Glutamatergic neuron (in vitro differentiated cells): ENCODE measurements at regions not wholly inside any gene's neighbourhood (a gene's known extent, or its start where the extent isn't known, plus 50 kb on each side); places are given as distances from the start of the nearest gene placed in this dataset.
A peak's percentile ranks its signal among the peaks of the same experiment; 100 is the strongest.

Experiments
- DNase-seq: peaks from one replicate; pipeline ENCODE4 v3.0.0; 2022
- H3K27ac Mint-ChIP-seq: one replicate; pipeline ENCODE4 v1.8.0; 2020; ENCODE audit warnings: mild to moderate bottlenecking, mixed read lengths, inconsistent platforms; ENCODE audit not compliant: unreplicated experiment
- H3K27me3 Mint-ChIP-seq: one replicate; pipeline ENCODE4 v1.8.0; 2020; ENCODE audit warnings: mild to moderate bottlenecking, moderate library complexity, mixed read lengths, inconsistent platforms; ENCODE audit not compliant: unreplicated experiment
- H3K36me3 Mint-ChIP-seq: one replicate; pipeline ENCODE4 v1.8.0; 2020; ENCODE audit warnings: mild to moderate bottlenecking, mixed read lengths, inconsistent platforms; ENCODE audit not compliant: unreplicated experiment
- H3K4me1 Mint-ChIP-seq: one replicate; pipeline ENCODE4 v1.8.0; 2020; ENCODE audit warnings: mild to moderate bottlenecking, low read depth, mixed read lengths, inconsistent platforms; ENCODE audit not compliant: unreplicated experiment
- H3K4me3 Mint-ChIP-seq: one replicate; pipeline ENCODE4 v1.8.0; 2020; ENCODE audit warnings: mild to moderate bottlenecking, mixed read lengths, inconsistent platforms; ENCODE audit not compliant: unreplicated experiment
- H3K9me3 Mint-ChIP-seq: one replicate; pipeline ENCODE4 v1.8.0; 2020; ENCODE audit warnings: mild to moderate bottlenecking, moderate library complexity, mixed read lengths, inconsistent platforms; ENCODE audit not compliant: unreplicated experiment
- CTCF ChIP-seq: fragments of 200-600 bp; sonication (generic); IDR thresholded peaks from one replicate; pipeline ENCODE4 v1.5.0; 2021; ENCODE audit not compliant: partially characterized antibody, unreplicated experiment

GRCh38 chr9:93813221-93814076 is 141.7 kb downstream of the BARX1 start:
- Mint-ChIP-seq H3K36me3 (no peaks in the 10 kb centered on the region), H3K27ac (peak overlapping the region; percentile 97), H3K4me1 (peaks cover 26% of the 10 kb centered on the region), H3K27me3 (peaks cover 11% of the 10 kb centered on the region), H3K9me3 (peaks cover 13% of the 10 kb centered on the region), H3K4me3 (peak overlapping the region; percentile 64)
- no peak for DNase-seq
- no peak for TF ChIP-seq CTCF

- no peaks in the 10 kb centered on the region for H3K36me3 Mint-ChIP-seq
- H3K4me3 Mint-ChIP-seq = no peak overlapping the region
- peaks cover 33% of the 10 kb centered on the region for H3K4me1 Mint-ChIP-seq
- no peak overlapping the region for H3K27ac Mint-ChIP-seq
- no peak for DNase-seq
- H3K27me3 Mint-ChIP-seq = peaks cover 14% of the 10 kb centered on the region
- no peak for TF ChIP-seq CTCF
- peaks cover 11% of the 10 kb centered on the region for H3K9me3 Mint-ChIP-seq
Measured at GRCh38 chr9:93812410-93812668, 142.8 kb downstream of the BARX1 start.

GRCh38 chr9:93810028-93810971 is 144.9 kb downstream of the BARX1 start:
- H3K9me3 Mint-ChIP-seq = peaks cover 13% of the 10 kb centered on the region
- peaks cover 14% of the 10 kb centered on the region for H3K27me3 Mint-ChIP-seq
- TF ChIP-seq CTCF = no peak
- no peak overlapping the region for H3K4me3 Mint-ChIP-seq
- no peak overlapping the region for H3K27ac Mint-ChIP-seq
- no peak for DNase-seq
- H3K4me1 Mint-ChIP-seq = peaks cover 27% of the 10 kb centered on the region
- H3K36me3 Mint-ChIP-seq = no peaks in the 10 kb centered on the region

GRCh38 chr9:93809204-93809940 is 145.8 kb downstream of the BARX1 start:
- no peak for DNase-seq
- H3K36me3 Mint-ChIP-seq = no peaks in the 10 kb centered on the region
- H3K27me3 Mint-ChIP-seq = peaks cover 13% of the 10 kb centered on the region
- H3K9me3 Mint-ChIP-seq = peaks cover 9% of the 10 kb centered on the region
- peaks cover 19% of the 10 kb centered on the region for H3K4me1 Mint-ChIP-seq
- H3K4me3 Mint-ChIP-seq = no peak overlapping the region
- H3K27ac Mint-ChIP-seq = no peak overlapping the region
- no peak for TF ChIP-seq CTCF
